AG09309 (cell line): ENCODE measurements at regions not wholly inside any gene's neighbourhood (a gene's known extent, or its start where the extent isn't known, plus 50 kb on each side); places are given as distances from the start of the nearest gene placed in this dataset.

Experiments used
- DNase-seq: peaks from one replicate; pipeline ENCODE4 v3.0.0-alpha.2; 2010; ENCODE audit warnings: low read depth
- H3K4me3 ChIP-seq: 2 replicates; pipeline ENCODE4 v1.5.1; 2011; ENCODE audit warnings: mild to moderate bottlenecking, low read depth, low read length, moderate library complexity; ENCODE audit not compliant: control insufficient read depth
- CTCF ChIP-seq: IDR thresholded peaks from 2 replicates; pipeline ENCODE4 v1.5.1; 2011; ENCODE audit warnings: mild to moderate bottlenecking, low read depth, low read length, inconsistent platforms; ENCODE audit not compliant: insufficient read depth, control insufficient read depth; ENCODE audit errors: missing control alignments

DNA sequence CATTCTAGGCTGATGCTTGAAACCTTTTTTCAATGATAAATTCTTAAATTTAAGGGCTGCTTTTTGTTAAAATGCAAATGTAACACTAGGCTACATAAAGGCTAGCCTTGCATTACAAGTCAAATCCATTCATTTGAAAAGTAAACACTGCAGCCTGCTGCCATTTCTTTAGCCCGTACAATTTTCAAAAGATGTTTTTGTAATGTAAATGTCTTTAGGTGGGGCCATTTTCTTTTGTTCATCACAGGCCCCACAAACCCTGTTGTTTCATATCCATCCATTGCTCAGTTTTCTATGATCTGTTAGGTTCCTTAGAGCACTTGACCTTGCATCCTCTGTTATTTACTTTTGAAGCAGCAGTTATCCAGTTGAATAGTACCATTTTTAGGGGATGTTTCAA lies 296.2 kb upstream of the AMOT start:
- H3K4me3 ChIP-seq, result no peak overlapping the region
- TF ChIP-seq CTCF, result no peak
- DNase-seq, result no peak

DNA sequence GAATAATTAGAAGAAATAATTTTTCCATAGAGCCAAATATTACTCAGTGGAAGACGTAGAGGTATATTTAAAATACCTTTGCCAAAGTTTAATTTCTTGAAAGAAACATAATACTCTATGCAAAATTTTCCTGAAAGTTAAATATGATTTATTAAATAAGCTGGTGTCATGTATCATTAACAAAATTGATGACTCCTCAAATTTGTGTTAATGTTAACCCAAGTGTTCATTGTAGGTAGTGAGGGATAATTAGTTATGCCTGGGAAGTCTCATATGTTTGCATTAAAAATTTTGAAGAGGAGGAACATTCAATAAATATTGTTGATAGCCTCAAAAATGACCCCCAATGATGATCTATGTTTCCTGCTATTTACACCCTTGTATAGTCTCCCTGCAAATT lies 292.7 kb upstream of the AMOT start:
- no peak overlapping the region for H3K4me3 ChIP-seq
- no peak for TF ChIP-seq CTCF
- DNase-seq, result no peak

- H3K4me3 ChIP-seq, result no peak overlapping the region
- DNase-seq, result no peak
- no peak for TF ChIP-seq CTCF
These were observed 284.1 kb upstream of the AMOT start for GRCh38 chrX:113124693-113125092.

GRCh38 chrX:113075521-113075920 lies 234.9 kb upstream of the AMOT start:
- DNase-seq, result no peak
- H3K4me3 ChIP-seq, result no peak overlapping the region
- TF ChIP-seq CTCF, result no peak

DNA sequence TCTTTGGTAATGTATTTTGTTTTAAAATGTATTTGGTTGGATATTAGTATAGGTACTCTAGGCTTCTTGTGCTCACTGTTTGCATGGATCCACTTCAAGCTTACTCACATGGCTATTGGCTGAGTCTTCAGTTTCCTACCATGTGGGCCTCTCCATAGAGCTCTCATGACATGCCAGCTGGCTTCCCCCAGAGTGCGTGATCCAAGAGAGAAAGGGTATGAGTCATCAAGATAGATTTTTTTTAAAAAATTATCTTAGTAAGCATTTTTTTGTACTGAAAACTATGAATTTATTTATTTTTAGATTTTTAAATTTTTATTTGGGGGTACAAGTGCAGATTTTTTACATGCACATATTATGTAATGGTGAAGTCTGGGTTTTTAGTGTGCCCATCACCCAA lies 219.1 kb upstream of the AMOT start:
- no peak for TF ChIP-seq CTCF
- no peak for DNase-seq

DNA sequence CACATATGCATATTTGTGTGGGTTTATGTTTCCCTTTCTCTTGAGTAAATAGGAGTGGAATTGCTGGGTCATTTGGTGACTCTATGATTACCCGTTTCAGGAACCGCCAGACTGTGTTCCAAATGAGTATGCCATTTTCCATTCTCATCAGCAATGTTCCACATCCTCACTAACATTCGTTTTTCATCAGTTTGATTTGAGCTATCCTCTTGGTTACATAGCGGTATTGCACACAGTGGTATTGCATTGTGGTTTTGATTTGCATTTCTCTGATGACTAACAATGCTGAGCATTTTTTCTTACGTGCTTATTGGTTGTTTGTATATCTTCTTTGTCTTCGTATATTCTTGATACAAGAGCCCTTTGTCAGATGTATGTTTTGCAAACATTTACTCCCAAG lies 218.0 kb upstream of the AMOT start:
- TF ChIP-seq CTCF, result no peak
- no peak for DNase-seq

More for the DNA sequence above, 219.1 kb upstream of the AMOT start:
- no peak overlapping the region for H3K4me3 ChIP-seq

GRCh38 chrX:113048896-113049295 lies 208.3 kb upstream of the AMOT start:
- TF ChIP-seq CTCF, result no peak
- no peak for DNase-seq
- no peak overlapping the region for H3K4me3 ChIP-seq

More for the DNA sequence above, 218.0 kb upstream of the AMOT start:
- H3K4me3 ChIP-seq, result no peak overlapping the region
